Stimulated activated CD4-positive, alpha-beta T cell treated with anti-CD3 and anti-CD28 coated beads, Interleukin-1b, Interleukin-23, amount 100 ng/mL, for 48 hours (primary cell): ENCODE measurements at regions not wholly inside any gene's neighbourhood (a gene's known extent, or its start where the extent isn't known, plus 50 kb on each side); places are given as distances from the start of the nearest gene placed in this dataset.

ENCODE experiments used
- DNase-seq: peaks from one replicate; pipeline ENCODE4 v3.0.0-alpha.2; 2020

DNA sequence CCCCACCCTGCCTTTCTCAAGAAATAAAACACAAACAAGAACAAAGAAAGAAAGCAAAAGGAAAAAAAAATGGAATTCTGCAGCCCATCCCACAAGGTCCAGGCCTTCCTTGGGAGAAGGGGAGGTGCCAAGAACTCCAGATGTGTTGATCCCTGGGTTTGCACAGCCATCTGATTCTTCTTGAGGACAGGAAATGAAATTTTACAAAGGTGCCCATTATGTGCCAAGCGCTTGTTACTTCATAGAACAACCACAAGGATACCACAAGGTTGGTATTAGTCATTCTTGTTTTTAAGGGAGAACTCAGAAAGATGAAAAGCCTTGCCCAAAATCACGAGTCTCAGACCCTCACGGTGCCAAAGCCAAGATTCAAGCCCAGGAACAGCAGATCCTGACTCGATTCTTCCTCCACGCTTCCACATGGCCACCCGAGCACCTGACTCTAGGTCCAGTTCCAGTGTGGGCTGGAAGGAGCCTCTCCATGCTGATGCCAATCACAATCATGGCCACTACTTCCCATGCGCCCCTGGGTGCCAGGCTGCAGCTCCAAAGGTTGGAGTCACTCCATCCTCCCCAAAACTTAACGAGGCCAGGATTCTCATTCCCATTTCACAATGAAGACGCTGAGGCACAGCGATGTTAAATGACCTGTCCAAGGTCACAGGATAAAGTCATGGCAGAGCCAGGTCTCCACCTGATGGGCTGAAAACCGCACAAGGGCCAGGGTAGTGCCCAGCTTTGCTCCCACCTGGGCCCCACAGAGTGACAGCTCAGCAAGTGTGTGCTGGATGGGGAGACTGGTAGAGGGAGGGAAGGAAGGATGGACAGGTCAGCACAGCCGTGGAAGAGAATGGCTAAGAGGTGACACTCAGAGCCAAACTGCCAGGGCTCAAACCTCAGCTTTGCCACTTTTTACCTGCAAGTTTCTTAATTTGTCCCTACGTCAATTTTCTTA, 66.7 kb upstream of the TOP1 start:
- DNase-seq = no peak

DNA sequence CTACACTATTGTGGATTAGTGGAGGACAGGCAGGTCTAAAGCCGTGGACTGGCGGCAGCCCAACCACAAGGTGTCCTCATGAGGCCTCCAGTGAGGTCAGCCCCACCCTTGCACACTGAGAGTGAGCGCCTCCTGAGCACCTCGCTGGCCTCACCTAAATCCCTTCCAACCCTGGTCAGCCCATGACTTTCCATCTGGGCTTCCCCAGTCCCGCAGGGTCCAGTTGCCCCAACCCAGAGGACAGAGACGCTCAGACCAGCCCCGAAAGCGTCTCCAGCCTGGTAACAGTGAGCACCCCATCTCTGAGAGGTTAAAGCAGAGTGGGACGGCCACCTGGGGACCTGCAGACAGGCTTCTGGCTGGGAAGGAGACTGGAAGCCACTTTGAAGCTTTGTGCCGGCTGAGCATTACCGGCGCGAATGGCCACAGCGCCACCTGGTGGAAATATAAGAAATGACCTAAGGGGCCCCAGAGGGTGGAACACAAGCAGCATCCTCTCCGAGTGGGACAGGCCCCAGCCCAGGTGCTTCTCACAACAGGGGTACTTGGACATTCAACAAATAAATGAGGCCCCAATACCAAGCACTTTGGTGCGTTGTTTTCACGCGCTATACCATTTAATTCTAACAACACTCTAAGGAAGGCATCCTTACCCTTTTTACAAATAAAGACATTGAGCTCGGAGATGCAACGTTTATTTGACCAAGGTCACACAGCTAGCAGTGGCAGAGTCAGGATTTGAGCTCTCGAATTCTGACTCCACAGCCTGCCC, 65.7 kb upstream of the TOP1 start:
- peak; percentile 73 for DNase-seq

DNA sequence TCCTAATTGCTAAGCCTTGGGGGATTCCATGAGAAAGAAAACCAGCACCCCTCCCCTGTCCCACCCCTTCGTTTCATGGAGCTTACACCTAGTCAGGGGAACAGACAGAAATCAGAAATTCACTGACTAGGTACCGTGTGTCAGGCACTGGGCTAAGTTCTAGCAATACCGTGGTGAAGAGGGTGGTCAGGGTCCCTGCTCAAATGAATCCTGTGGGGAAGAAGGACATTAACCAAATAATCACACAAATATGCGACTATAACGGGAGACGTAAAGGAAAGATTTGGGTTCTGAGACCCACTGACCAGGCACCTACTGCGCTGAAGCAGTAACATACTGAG, 65.1 kb upstream of the TOP1 start:
- DNase-seq = no peak

DNA sequence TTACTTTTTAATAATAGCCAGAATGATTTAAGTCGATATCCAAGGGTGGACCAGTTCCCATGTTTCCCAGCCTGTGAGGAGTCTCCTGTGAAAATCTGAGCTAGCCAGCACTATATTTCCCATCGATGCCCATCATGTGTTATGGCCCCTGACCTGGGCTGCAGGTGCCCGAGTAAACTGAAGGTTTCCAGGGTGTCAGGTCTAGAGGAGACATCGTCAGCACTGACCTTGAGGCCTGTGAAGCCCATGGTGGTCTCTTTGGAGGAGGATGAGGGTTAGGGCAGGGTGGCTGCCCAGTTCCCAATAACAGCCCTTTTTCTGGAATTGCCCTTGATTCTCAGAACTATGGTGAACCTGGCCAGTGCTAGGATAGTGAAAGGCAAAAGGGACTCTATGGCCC, 63.0 kb upstream of the TOP1 start:
- DNase-seq = no peak

DNA sequence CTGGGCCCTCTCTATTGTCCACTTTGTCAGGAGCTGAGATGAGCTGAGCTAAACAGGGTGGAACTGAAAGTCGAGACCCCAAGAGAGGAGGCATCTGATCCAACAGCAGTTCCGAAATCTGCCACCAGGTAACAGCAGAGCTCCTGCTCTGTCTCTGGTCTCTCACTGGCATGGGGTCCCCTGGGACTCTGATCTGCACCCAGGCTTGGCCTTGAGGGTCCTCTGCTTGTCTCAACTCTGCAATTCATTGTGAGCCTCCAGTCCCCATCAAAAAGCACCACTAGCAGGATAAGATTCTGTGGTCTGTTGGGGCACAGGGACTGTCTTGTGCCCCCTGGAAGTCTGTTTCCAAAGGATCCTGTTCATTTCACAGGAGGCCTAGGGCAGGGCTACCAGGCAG, 62.5 kb upstream of the TOP1 start:
- no peak for DNase-seq

DNA sequence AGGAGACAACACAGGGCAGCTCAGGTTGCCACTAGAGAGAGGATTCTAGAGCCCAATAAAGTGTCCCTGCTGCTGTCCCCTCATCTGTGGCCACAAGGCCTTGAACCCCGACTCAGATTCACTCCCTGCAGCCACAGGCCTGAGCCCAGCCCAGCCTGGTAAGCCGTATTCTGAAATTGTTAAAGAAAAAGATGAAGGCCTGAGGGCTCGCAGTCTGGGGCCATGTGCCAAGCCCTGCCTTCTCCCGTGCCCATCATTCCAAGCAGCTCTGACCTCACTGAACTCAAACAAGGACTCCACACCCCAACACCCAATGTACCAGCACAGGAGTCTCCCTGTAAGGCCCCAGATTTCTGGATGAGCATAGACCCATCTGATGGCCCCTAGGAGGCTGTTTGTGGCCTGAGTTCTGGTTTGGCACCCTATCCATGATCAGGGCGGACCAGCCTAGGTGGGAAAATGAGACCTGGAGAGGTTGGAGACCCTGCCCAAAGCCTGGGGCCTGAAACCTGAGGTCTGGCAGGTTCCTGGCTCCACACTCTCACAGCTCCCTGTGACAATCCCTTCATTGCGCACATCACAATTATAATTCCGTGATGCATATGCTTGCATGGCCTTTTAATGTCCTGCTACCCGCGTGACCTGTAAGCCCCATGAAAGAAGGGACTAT, 62.0 kb upstream of the TOP1 start:
- no peak for DNase-seq

DNA sequence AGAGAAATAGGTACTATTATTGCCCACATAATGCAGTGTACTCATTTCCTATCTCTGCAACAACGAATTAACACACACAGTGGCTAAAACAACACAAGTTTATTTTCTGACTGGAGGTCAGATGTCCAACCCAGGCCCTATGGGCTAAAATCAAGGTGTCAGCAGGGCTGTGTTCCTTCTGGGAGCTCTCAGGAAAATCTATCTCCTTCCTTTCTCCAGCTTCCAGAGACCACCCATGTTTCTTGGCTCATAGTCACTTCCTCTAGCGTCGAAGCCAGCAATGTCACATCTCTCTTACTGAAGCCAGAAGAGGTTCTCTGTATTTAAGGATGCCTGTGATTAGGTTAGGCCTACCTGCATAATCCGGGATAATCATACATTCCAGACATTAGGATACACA, 60.9 kb upstream of the TOP1 start:
- DNase-seq = no peak

DNA sequence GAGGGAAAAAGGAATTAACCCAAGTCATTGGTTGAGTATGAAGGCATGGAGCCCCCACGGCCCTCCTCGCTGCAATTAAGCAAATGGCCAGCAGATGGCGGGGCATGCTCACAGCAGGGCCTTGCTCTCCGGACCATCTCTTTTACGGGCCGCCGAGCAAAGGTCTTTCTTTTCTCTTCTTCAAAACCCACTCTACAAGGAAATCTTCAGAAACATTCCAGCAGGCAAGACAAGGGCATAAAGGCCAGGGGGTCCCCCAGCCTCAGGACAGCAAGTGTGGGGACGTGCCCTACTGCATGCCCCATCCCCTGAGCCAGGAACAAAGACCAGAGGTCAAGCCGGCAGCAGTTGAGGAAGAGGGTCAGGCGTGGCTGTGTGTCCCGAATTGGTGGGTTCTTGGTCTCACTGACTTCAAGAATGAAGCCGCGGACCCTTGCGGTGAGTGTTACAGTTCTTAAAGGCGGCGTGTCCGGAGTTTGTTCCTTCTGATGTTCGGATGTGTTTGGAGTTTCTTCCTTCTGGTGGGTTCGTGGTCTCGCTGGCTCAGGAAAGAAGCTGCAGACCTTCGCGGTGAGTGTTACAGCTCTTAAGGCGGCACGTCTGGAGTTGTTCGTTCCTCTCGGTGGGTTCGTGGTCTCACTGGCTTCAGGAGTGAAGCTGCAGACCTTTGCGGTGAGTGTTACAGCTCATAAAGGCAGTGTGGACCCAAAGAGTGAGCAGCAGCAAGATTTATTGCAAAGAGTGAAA, 59.6 kb upstream of the TOP1 start:
- peak; percentile 85 for DNase-seq

DNA sequence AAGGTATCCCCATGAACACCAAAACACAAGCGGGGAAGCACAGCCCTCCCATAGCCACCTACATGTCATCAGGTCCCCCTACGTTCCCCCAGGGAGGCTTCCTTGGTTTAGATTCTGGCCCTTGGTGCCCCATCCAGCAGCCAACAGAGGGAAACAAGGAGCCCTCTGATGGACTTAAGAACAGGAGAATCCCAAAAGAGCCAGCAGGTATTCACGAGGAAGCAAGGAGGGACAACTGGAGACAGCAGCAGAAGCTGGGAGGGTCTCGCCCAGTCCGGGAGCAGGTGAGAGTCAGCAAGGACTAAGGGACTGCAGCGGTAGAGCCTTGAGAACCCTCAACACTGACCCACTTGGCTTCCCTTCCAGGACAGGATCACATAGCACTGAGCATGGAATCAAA, 58.4 kb upstream of the TOP1 start:
- no peak for DNase-seq

DNA sequence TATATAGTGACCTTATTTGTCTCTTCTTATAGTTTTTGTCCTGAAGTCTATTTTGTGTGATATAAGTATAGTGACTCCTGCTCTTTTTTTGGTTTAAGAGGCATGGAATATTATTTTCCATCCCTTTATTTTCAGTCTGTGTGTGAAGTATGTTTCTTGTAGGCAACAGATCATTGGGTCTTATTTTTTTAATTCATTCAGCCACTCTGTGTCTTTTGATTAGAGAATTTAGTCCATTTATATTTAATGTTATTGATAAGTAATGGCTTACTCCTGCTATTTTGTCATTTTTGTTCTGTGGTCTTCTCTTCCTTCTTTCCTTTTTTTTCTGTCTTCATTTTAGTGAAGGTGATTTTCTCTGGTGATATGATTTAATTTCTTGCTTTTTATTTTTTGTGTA, 51.4 kb upstream of the TOP1 start:
- no peak for DNase-seq

DNA sequence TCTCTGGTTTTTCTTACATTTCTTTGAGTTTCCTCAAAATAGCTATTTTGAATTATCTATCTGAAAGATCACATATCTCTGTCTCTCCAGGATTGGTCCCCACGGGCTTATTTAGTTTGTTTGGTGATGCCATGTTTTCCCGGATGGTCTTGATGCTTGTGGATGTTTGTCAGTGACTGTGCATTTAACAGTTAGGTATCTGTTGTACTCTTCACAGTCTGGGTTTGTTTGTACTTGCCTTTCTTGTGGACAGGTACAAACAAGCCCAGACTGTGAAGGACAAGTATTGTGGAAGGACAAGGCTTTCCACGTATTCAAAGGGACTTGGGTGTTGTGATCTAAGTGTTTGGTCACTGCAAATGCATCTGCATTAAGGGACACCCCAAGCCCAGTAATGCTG, 49.9 kb upstream of the TOP1 start:
- no peak for DNase-seq
